ENCODE measurements at regions not wholly inside any gene's neighbourhood (a gene's known extent, or its start where the extent isn't known, plus 50 kb on each side); places are given as distances from the start of the nearest gene placed in this dataset.
"Not testable (repeated sequence)": the region's sequence is repeated elsewhere in the genome, so short reads cannot be mapped to it uniquely, and the experiment has no call there.

GRCh38 chr13:60267498-60268202 lies 103.9 kb upstream of the DIAPH3 start:
- H3K36me3 ChIP-seq: no peaks in the 10 kb centered on the region
- H3K9me3 ChIP-seq (replicated peaks): no peaks in the 10 kb centered on the region
- no peaks in the 10 kb centered on the region for H3K4me1 ChIP-seq
- H3K27me3 ChIP-seq: no peaks in the 10 kb centered on the region; the same call in 1 of the 2 replicates
- H3K4me3 ChIP-seq: peak overlapping the region; percentile 27
- DNase-seq: no peak
- H3K27ac ChIP-seq: no peak overlapping the region

- Histone ChIP-seq H3K4me3 (peak overlapping the region; percentile 27; the same call in 1 of the 2 replicates), H3K9me3 (replicated peaks) (no peaks in the 10 kb centered on the region), H3K27me3 (no peaks in the 10 kb centered on the region; the same call in 1 of the 2 replicates), H3K36me3 (no peaks in the 10 kb centered on the region), H3K27ac (no peak overlapping the region), H3K4me1 (no peaks in the 10 kb centered on the region)
- no peak for DNase-seq
Measured at GRCh38 chr13:60268203-60268555, 104.5 kb upstream of the DIAPH3 start.

- no peak for DNase-seq
- Histone ChIP-seq H3K4me1 (no peaks in the 10 kb centered on the region), H3K4me3 (no peak overlapping the region), H3K9me3 (replicated peaks) (no peaks in the 10 kb centered on the region), H3K36me3 (no peaks in the 10 kb centered on the region), H3K27me3 (no peaks in the 10 kb centered on the region; the same call in 1 of the 2 replicates), H3K27ac (no peak overlapping the region)
Measured at GRCh38 chr13:60273971-60274527, 110.3 kb upstream of the DIAPH3 start.

GRCh38 chr13:60274655-60275054 lies 110.9 kb upstream of the DIAPH3 start:
- H3K27ac ChIP-seq: no peak overlapping the region
- no peaks in the 10 kb centered on the region for H3K36me3 ChIP-seq
- H3K4me1 ChIP-seq: no peaks in the 10 kb centered on the region
- no peaks in the 10 kb centered on the region; the same call in 1 of the 2 replicates for H3K27me3 ChIP-seq
- H3K4me3 ChIP-seq: no peak overlapping the region
- no peaks in the 10 kb centered on the region for H3K9me3 ChIP-seq (replicated peaks)
- DNase-seq: no peak

- Histone ChIP-seq H3K27ac (no peak overlapping the region), H3K4me3 (no peak overlapping the region), H3K36me3 (no peaks in the 10 kb centered on the region), H3K4me1 (no peaks in the 10 kb centered on the region), H3K9me3 (replicated peaks) (no peaks in the 10 kb centered on the region), H3K27me3 (no peaks in the 10 kb centered on the region; the same call in 1 of the 2 replicates)
- DNase-seq: no peak
Measured at GRCh38 chr13:60275208-60275607, 111.5 kb upstream of the DIAPH3 start.

GRCh38 chr13:60280524-60280923 lies 116.5 kb upstream of the TDRD3 start:
- not testable (repeated sequence) for H3K9me3 ChIP-seq (replicated peaks); DNase-seq; H3K4me1 ChIP-seq; H3K27ac ChIP-seq; H3K27me3 ChIP-seq; H3K4me3 ChIP-seq; H3K36me3 ChIP-seq

GRCh38 chr13:60282186-60282585 lies 114.8 kb upstream of the TDRD3 start:
- Histone ChIP-seq H3K36me3 (no peaks in the 10 kb centered on the region), H3K9me3 (replicated peaks) (no peaks in the 10 kb centered on the region), H3K4me1 (no peaks in the 10 kb centered on the region), H3K27ac (no peak overlapping the region), H3K4me3 (no peak overlapping the region), H3K27me3 (no peaks in the 10 kb centered on the region)
- DNase-seq: no peak

GRCh38 chr13:60282708-60283107 lies 114.3 kb upstream of the TDRD3 start:
- Histone ChIP-seq H3K27me3 (no peaks in the 10 kb centered on the region), H3K36me3 (no peaks in the 10 kb centered on the region), H3K4me3 (no peak overlapping the region), H3K4me1 (no peaks in the 10 kb centered on the region), H3K27ac (no peak overlapping the region), H3K9me3 (replicated peaks) (no peaks in the 10 kb centered on the region)
- no peak for DNase-seq

GRCh38 chr13:60286707-60287106 lies 110.3 kb upstream of the TDRD3 start:
- H3K4me3 ChIP-seq: no peak overlapping the region
- no peak for DNase-seq
- H3K27me3 ChIP-seq: no peaks in the 10 kb centered on the region
- H3K36me3 ChIP-seq: no peaks in the 10 kb centered on the region
- no peaks in the 10 kb centered on the region for H3K4me1 ChIP-seq
- H3K27ac ChIP-seq: no peak overlapping the region
- H3K9me3 ChIP-seq (replicated peaks): no peaks in the 10 kb centered on the region

- Histone ChIP-seq H3K27ac (no peak overlapping the region), H3K36me3 (no peaks in the 10 kb centered on the region), H3K27me3 (no peaks in the 10 kb centered on the region), H3K4me1 (no peaks in the 10 kb centered on the region), H3K4me3 (no peak overlapping the region), H3K9me3 (replicated peaks) (no peaks in the 10 kb centered on the region)
- no peak for DNase-seq
Measured at GRCh38 chr13:60288569-60288968, 108.5 kb upstream of the TDRD3 start.

GRCh38 chr13:60303166-60303565 lies 93.9 kb upstream of the TDRD3 start:
- no peaks in the 10 kb centered on the region for H3K27me3 ChIP-seq
- no peaks in the 10 kb centered on the region for H3K36me3 ChIP-seq
- no peak overlapping the region for H3K4me3 ChIP-seq
- no peaks in the 10 kb centered on the region for H3K4me1 ChIP-seq
- H3K9me3 ChIP-seq (replicated peaks): no peaks in the 10 kb centered on the region
- no peak for DNase-seq
- no peak overlapping the region for H3K27ac ChIP-seq

- Histone ChIP-seq H3K36me3 (no peaks in the 10 kb centered on the region), H3K9me3 (replicated peaks) (no peaks in the 10 kb centered on the region), H3K4me3 (no peak overlapping the region), H3K27ac (no peak overlapping the region), H3K27me3 (no peaks in the 10 kb centered on the region), H3K4me1 (no peaks in the 10 kb centered on the region)
- no peak for DNase-seq
Measured at GRCh38 chr13:60311527-60311926, 85.5 kb upstream of the TDRD3 start.

GRCh38 chr13:60312851-60313505 lies 84.0 kb upstream of the TDRD3 start:
- no peak for DNase-seq

GRCh38 chr13:60318186-60318585 lies 78.8 kb upstream of the TDRD3 start:
- no peak overlapping the region for H3K27ac ChIP-seq
- no peaks in the 10 kb centered on the region for H3K9me3 ChIP-seq (replicated peaks)
- no peaks in the 10 kb centered on the region for H3K27me3 ChIP-seq
- H3K36me3 ChIP-seq: no peaks in the 10 kb centered on the region
- H3K4me1 ChIP-seq: no peaks in the 10 kb centered on the region
- no peak for DNase-seq
- H3K4me3 ChIP-seq: no peak overlapping the region

More at GRCh38 chr13:60312851-60313505, 84.0 kb upstream of the TDRD3 start:
- Histone ChIP-seq H3K4me3 (no peak overlapping the region), H3K27ac (no peak overlapping the region), H3K9me3 (replicated peaks) (no peaks in the 10 kb centered on the region), H3K36me3 (no peaks in the 10 kb centered on the region), H3K27me3 (no peaks in the 10 kb centered on the region), H3K4me1 (no peaks in the 10 kb centered on the region)

GRCh38 chr13:60324131-60324530 lies 72.9 kb upstream of the TDRD3 start:
- H3K36me3 ChIP-seq: no peaks in the 10 kb centered on the region
- no peak for DNase-seq

More at GRCh38 chr13:60324131-60324530, 72.9 kb upstream of the TDRD3 start:
- H3K9me3 ChIP-seq (replicated peaks): no peaks in the 10 kb centered on the region
- H3K27me3 ChIP-seq: no peaks in the 10 kb centered on the region
- no peak overlapping the region for H3K27ac ChIP-seq
- no peak overlapping the region for H3K4me3 ChIP-seq
- peaks cover under 1% of the 10 kb centered on the region; the same call in 1 of the 2 replicates for H3K4me1 ChIP-seq
